Neural cell (in vitro differentiated cells): ENCODE measurements at regions not wholly inside any gene's neighbourhood (a gene's known extent, or its start where the extent isn't known, plus 50 kb on each side); places are given as distances from the start of the nearest gene placed in this dataset.

Source experiments
- H2AFZ ChIP-seq: fragments of 200-600, 300-800 bp; sonication (generic), shearing (Covaris generic); 2 replicates; pipeline ENCODE4 v1.6.0; 2014; ENCODE audit warnings: low read depth, mild to moderate bottlenecking, antibody characterized with exemption, low read length, moderate library complexity
- H3F3A ChIP-seq: fragments of 200-600 bp; shearing (Covaris generic); 2 replicates; pipeline ENCODE4 v1.6.1; 2016; ENCODE audit warnings: mild to moderate bottlenecking, moderate library complexity, mixed read lengths, antibody characterized with exemption, low read length; ENCODE audit not compliant: insufficient read depth, poor library complexity, severe bottlenecking
- H3K27ac ChIP-seq: fragments of 200-600, 300-800 bp; sonication (generic), shearing (Covaris generic); 2 replicates; pipeline ENCODE4 v1.5.1; 2014; ENCODE audit warnings: mild to moderate bottlenecking, low read length, moderate library complexity
- H3K27me3 ChIP-seq: fragments of 300-800, 200-600 bp; sonication (generic), shearing (Covaris generic); 2 replicates; pipeline ENCODE4 v1.6.0; 2014; ENCODE audit warnings: mild to moderate bottlenecking, low read depth, low read length, moderate library complexity; ENCODE audit not compliant: insufficient read depth
- H3K36me3 ChIP-seq: fragments of 300-800, 200-600 bp; sonication (generic), shearing (Covaris generic); 2 replicates; pipeline ENCODE4 v1.5.1; 2014; ENCODE audit warnings: mild to moderate bottlenecking, antibody characterized with exemption, low read length, moderate library complexity; ENCODE audit not compliant: insufficient read depth
- H3K4me2 ChIP-seq: fragments of 300-800, 200-600 bp; sonication (generic), shearing (Covaris generic); 2 replicates; pipeline ENCODE4 v1.6.0; 2014; ENCODE audit warnings: mild to moderate bottlenecking, low read length
- H3K4me3 ChIP-seq: fragments of 300-800, 200-600 bp; sonication (generic), shearing (Covaris generic); 2 replicates; pipeline ENCODE4 v1.5.1; 2014; ENCODE audit warnings: mild to moderate bottlenecking, low read length, moderate library complexity
- H3K79me2 ChIP-seq: fragments of 200-600 bp; shearing (Covaris generic); replicated peaks from 2 replicates; pipeline ENCODE4 v1.6.0; 2014; ENCODE audit warnings: mild to moderate bottlenecking, low read length, moderate library complexity; ENCODE audit not compliant: insufficient read depth
- H3K9ac ChIP-seq: fragments of 300-800, 200-600 bp; sonication (generic), shearing (Covaris generic); 2 replicates; pipeline ENCODE4 v1.6.1; 2016; ENCODE audit warnings: mild to moderate bottlenecking, low read length, mixed read lengths
- H3K9me2 ChIP-seq: fragments of 200-600 bp; shearing (Covaris generic); 2 replicates; pipeline ENCODE4 v1.6.1; 2016; ENCODE audit warnings: mild to moderate bottlenecking, low read length, mixed read lengths; ENCODE audit not compliant: insufficient read depth
- H3K9me3 ChIP-seq: fragments of 200-600, 300-800 bp; sonication (generic), shearing (Covaris generic); 2 replicates; pipeline ENCODE4 v1.6.1; 2016; ENCODE audit warnings: mild to moderate bottlenecking, mixed run types, low read length, moderate library complexity, mixed read lengths
- H4K20me1 ChIP-seq: fragments of 200-600 bp; shearing (Covaris generic); 2 replicates; pipeline ENCODE4 v1.6.1; 2016; ENCODE audit warnings: mild to moderate bottlenecking, mixed run types; ENCODE audit not compliant: insufficient read depth
- EP300 ChIP-seq: fragments of 450-650 bp; conservative IDR thresholded peaks from 2 replicates; pipeline ENCODE4 v1.6.1; 2014; ENCODE audit warnings: antibody characterized with exemption, mild to moderate bottlenecking, moderate library complexity; ENCODE audit not compliant: poor library complexity, severe bottlenecking
- EZH2 ChIP-seq: fragments of 200-600, 300-800 bp; shearing (Covaris generic), sonication (generic); IDR thresholded peaks from 2 replicates; pipeline ENCODE4 v1.6.1; 2014; ENCODE audit warnings: antibody characterized with exemption, low read length, borderline replicate concordance, mild to moderate bottlenecking; ENCODE audit not compliant: insufficient read depth, poor library complexity, severe bottlenecking
- MXI1 ChIP-seq: fragments of 450-650 bp; conservative IDR thresholded peaks from 2 replicates; pipeline ENCODE4 v1.6.1; 2014; ENCODE audit warnings: antibody characterized with exemption, mild to moderate bottlenecking; ENCODE audit not compliant: poor library complexity, severe bottlenecking
- POLR2AphosphoS5 ChIP-seq: IDR thresholded peaks from 2 replicates; pipeline ENCODE4 v1.6.1; 2012
- RAD21 ChIP-seq: fragments of 450-650 bp; conservative IDR thresholded peaks from 2 replicates; pipeline ENCODE4 v1.6.1; 2014; ENCODE audit warnings: antibody characterized with exemption, mild to moderate bottlenecking, moderate library complexity
- REST ChIP-seq: IDR thresholded peaks from 2 replicates; pipeline ENCODE4 v1.6.1; 2012; ENCODE audit warnings: borderline replicate concordance
- SMC3 ChIP-seq: fragments of 450-650 bp; conservative IDR thresholded peaks from 2 replicates; pipeline ENCODE4 v1.6.1; 2014; ENCODE audit warnings: antibody characterized with exemption, mild to moderate bottlenecking, moderate library complexity; ENCODE audit not compliant: poor library complexity
- TAF1 ChIP-seq: IDR thresholded peaks from 2 replicates; pipeline ENCODE4 v1.6.1; 2012; ENCODE audit warnings: low read depth
- TF ChIP-seq, protein P1 (sequence below): fragments of 450-650 bp; IDR thresholded peaks from 2 replicates; pipeline ENCODE4 v1.5.1; 2014; ENCODE audit warnings: antibody characterized with exemption, mild to moderate bottlenecking, moderate library complexity; ENCODE audit not compliant: poor library complexity, severe bottlenecking

DNA sequence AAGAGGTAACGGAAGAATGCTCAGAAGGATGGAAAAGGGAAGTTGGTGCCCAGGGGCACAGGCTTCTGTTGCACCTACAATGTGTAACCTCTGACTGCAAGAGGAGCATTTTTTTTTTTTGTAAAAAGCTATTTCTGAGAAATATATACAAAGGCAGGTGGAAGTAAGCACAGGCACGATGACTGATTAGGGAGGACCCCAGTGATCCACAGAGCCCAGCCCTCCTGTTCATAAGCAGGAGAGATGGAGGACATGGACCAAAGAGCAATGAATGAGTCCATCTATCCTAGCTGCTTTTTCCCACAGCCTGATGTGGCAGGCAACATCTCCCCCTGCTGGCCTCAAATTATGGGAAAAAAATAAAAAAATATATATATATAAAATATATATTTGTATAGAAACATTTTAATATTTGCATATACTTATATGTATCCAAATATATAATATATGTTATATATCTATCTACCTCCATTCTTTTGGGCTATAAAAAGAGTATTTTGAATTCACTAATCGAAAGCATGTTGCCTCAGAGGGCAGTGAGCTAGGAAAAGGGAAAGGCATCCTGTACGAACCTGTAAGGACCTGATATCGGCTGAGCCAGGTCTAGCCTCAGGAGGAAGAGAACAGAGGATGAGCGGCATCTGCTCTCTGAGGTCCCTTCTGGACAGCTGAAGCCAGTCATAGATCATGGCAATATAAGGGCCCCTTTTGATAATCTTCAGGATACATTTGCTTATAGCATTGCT lies 166.0 kb upstream of the STK17B start:
- TF ChIP-seq SMC3 (peak; percentile 19), REST (no peak)
- TF ChIP-seq, protein P1, sequence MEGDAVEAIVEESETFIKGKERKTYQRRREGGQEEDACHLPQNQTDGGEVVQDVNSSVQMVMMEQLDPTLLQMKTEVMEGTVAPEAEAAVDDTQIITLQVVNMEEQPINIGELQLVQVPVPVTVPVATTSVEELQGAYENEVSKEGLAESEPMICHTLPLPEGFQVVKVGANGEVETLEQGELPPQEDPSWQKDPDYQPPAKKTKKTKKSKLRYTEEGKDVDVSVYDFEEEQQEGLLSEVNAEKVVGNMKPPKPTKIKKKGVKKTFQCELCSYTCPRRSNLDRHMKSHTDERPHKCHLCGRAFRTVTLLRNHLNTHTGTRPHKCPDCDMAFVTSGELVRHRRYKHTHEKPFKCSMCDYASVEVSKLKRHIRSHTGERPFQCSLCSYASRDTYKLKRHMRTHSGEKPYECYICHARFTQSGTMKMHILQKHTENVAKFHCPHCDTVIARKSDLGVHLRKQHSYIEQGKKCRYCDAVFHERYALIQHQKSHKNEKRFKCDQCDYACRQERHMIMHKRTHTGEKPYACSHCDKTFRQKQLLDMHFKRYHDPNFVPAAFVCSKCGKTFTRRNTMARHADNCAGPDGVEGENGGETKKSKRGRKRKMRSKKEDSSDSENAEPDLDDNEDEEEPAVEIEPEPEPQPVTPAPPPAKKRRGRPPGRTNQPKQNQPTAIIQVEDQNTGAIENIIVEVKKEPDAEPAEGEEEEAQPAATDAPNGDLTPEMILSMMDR = peak; percentile 23
- H3F3A ChIP-seq = no peaks in the 10 kb centered on the region
- no peak overlapping the region for H3K9ac ChIP-seq
- no peaks in the 10 kb centered on the region for H3K79me2 ChIP-seq
- no peaks in the 10 kb centered on the region for H4K20me1 ChIP-seq
- H3K9me2 ChIP-seq = no peaks in the 10 kb centered on the region
- H3K9me3 ChIP-seq = no peaks in the 10 kb centered on the region
- H3K27ac ChIP-seq = no peak overlapping the region
- H3K4me3 ChIP-seq = no peak overlapping the region
- H2AFZ ChIP-seq = no peak overlapping the region
- H3K27me3 ChIP-seq = no peaks in the 10 kb centered on the region
- no peak overlapping the region for H3K4me2 ChIP-seq
- no peaks in the 10 kb centered on the region for H3K36me3 ChIP-seq

DNA sequence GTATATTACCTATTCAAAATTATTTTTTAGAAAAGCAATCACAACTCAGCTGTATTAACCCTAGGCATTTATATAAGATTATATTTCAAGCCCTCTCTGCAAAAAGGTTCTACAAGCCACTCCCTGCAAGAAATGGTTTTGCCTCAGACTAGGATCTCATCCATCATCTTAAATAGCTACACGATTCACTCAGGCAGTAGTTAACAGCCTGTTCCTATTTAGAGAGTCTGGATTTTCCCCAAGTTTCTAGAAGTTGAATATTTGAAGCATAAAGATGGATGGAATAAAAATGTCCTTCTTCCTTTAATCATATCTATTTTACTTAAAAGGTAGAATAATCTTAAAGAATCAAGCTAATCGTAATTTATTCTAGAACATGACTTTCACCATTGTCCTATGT lies 167.1 kb upstream of the STK17B start:
- no peak overlapping the region for H3K4me2 ChIP-seq
- TF ChIP-seq EZH2 (no peak), TAF1 (no peak), SMC3 (no peak), REST (no peak), MXI1 (no peak), EP300 (no peak), RAD21 (no peak), POLR2AphosphoS5 (no peak)
- TF ChIP-seq, protein P1 = no peak
- no peaks in the 10 kb centered on the region for H3K9me3 ChIP-seq
- no peak overlapping the region for H2AFZ ChIP-seq
- H3K27me3 ChIP-seq = no peaks in the 10 kb centered on the region
- no peaks in the 10 kb centered on the region for H3K36me3 ChIP-seq
- no peaks in the 10 kb centered on the region for H3K9me2 ChIP-seq
- no peaks in the 10 kb centered on the region for H4K20me1 ChIP-seq
- no peak overlapping the region for H3K4me3 ChIP-seq
- H3K79me2 ChIP-seq = no peaks in the 10 kb centered on the region
- no peak overlapping the region for H3K27ac ChIP-seq
- H3F3A ChIP-seq = no peaks in the 10 kb centered on the region
- no peak overlapping the region for H3K9ac ChIP-seq
